HEK293 (cell line): ENCODE measurements at regions not wholly inside any gene's neighbourhood (a gene's known extent, or its start where the extent isn't known, plus 50 kb on each side); places are given as distances from the start of the nearest gene placed in this dataset.

Experiments used
- CTCF ChIA-PET: fragments of 350-600 bp; formaldehyde crosslinking; extraction: SDS; loops from one replicate; lab custom pipeline; 2021; ENCODE audit warnings: antibody characterized with exemption; lab: Yijun Ruan, JAX
- POLR2A ChIA-PET: fragments of 300-600 bp; formaldehyde crosslinking; extraction: SDS; loops from one replicate; lab custom pipeline; 2020; ENCODE audit warnings: antibody characterized with exemption, inconsistent platforms; lab: Yijun Ruan, JAX
- H3K27ac ChIP-seq: fragments of 200-500 bp; sonication (Bioruptor generic); 2 replicates; pipeline ENCODE4 v1.5.1; 2014; ENCODE audit warnings: low read depth, low read length, control low read depth, inconsistent platforms; ENCODE audit errors: extremely low read depth
- H3K36me3 ChIP-seq, 2 experiments: fragments of 200-500 bp in 1 of 2; sonication (Bioruptor generic) in 1 of 2; 1 replicate in 1 of 2; 2 replicates in 1 of 2; pipeline ENCODE4 v1.5.1; 2014 to 2017; ENCODE audit warnings: inconsistent platforms in 2 of 2, low read length in 2 of 2; ENCODE audit not compliant: control insufficient read depth in 2 of 2, insufficient read depth in 1 of 2
- H3K4me1 ChIP-seq: fragments of 200-500 bp; sonication (Bioruptor generic); 2 replicates; pipeline ENCODE4 v1.5.1; 2014; ENCODE audit warnings: mild to moderate bottlenecking, low read length, inconsistent platforms; ENCODE audit not compliant: control insufficient read depth, insufficient read depth
- H3K4me3 ChIP-seq: 2 replicates; pipeline ENCODE4 v1.5.1; 2011; ENCODE audit warnings: low read depth, mild to moderate bottlenecking, control low read depth, low read length, moderate library complexity
- H3K9me3 ChIP-seq: fragments of 200-500 bp; sonication (Bioruptor generic); 2 replicates; pipeline ENCODE4 v1.5.1; 2014; ENCODE audit warnings: low read depth, low read length, inconsistent platforms; ENCODE audit not compliant: control insufficient read depth, insufficient read depth
- KLF10 ChIP-seq: fragments of 450-650 bp; IDR thresholded peaks from 2 replicates; pipeline ENCODE4 v1.5.1; 2018; ENCODE audit warnings: missing biosample characterization, mild to moderate bottlenecking, missing genetic modification characterization
- KLF16 ChIP-seq: fragments of 450-650 bp; formaldehyde crosslinking; IDR thresholded peaks from 2 replicates; pipeline ENCODE4 v1.5.1; 2017; ENCODE audit warnings: missing biosample characterization, missing genetic modification characterization
- OVOL3 ChIP-seq: fragments of 450-650 bp; formaldehyde crosslinking; IDR thresholded peaks from 2 replicates; pipeline ENCODE4 v1.5.1; 2016; ENCODE audit warnings: missing biosample characterization, missing genetic modification characterization
- SCRT1 ChIP-seq: fragments of 450-650 bp; formaldehyde crosslinking; IDR thresholded peaks from 2 replicates; pipeline ENCODE4 v1.5.1; 2016; ENCODE audit warnings: missing biosample characterization, missing genetic modification characterization, borderline replicate concordance
- TCF7L2 ChIP-seq: IDR thresholded peaks from 2 replicates; pipeline ENCODE4 v1.6.1; 2011; ENCODE audit warnings: low read depth, mild to moderate bottlenecking, inconsistent platforms, low read length, moderate library complexity, borderline replicate concordance
- TRIM28 ChIP-seq: IDR thresholded peaks from 2 replicates; pipeline ENCODE4 v1.6.1; 2011; ENCODE audit warnings: low read length, control low read depth, borderline replicate concordance
- YY2 ChIP-seq: fragments of 450-650 bp; formaldehyde crosslinking; IDR thresholded peaks from 2 replicates; pipeline ENCODE4 v1.5.1; 2016; ENCODE audit warnings: missing biosample characterization, missing genetic modification characterization
- ZBTB49 ChIP-seq: fragments of 450-650 bp; formaldehyde crosslinking; IDR thresholded peaks from 2 replicates; pipeline ENCODE4 v1.5.1; 2016; ENCODE audit warnings: missing biosample characterization, missing genetic modification characterization, low read depth
- ZBTB8A ChIP-seq: fragments of 450-650 bp; formaldehyde crosslinking; IDR thresholded peaks from 2 replicates; pipeline ENCODE4 v1.5.1; 2016; ENCODE audit warnings: missing biosample characterization, missing genetic modification characterization
- ZEB2 ChIP-seq: fragments of 450-650 bp; formaldehyde crosslinking; IDR thresholded peaks from 2 replicates; pipeline ENCODE4 v1.5.1; 2016; ENCODE audit warnings: missing biosample characterization, missing genetic modification characterization
- ZFHX2 ChIP-seq: fragments of 450-650 bp; formaldehyde crosslinking; conservative IDR thresholded peaks from 2 replicates; pipeline ENCODE4 v1.5.1; 2016; ENCODE audit warnings: missing biosample characterization, missing genetic modification characterization
- ZNF133 ChIP-seq: fragments of 450-650 bp; formaldehyde crosslinking; IDR thresholded peaks from 2 replicates; pipeline ENCODE4 v1.5.1; 2016; ENCODE audit warnings: missing biosample characterization, missing genetic modification characterization
- ZNF214 ChIP-seq: fragments of 450-650 bp; formaldehyde crosslinking; IDR thresholded peaks from 2 replicates; pipeline ENCODE4 v1.5.1; 2017; ENCODE audit warnings: missing biosample characterization, mild to moderate bottlenecking, missing genetic modification characterization, borderline replicate concordance
- ZNF366 ChIP-seq: fragments of 450-650 bp; formaldehyde crosslinking; conservative IDR thresholded peaks from 2 replicates; pipeline ENCODE4 v1.5.1; 2016; ENCODE audit warnings: missing biosample characterization, missing genetic modification characterization
- ZNF501 ChIP-seq: fragments of 450-650 bp; formaldehyde crosslinking; IDR thresholded peaks from 2 replicates; pipeline ENCODE4 v1.5.1; 2016; ENCODE audit warnings: missing biosample characterization, missing genetic modification characterization
- ZNF548 ChIP-seq: fragments of 450-650 bp; formaldehyde crosslinking; IDR thresholded peaks from 2 replicates; pipeline ENCODE4 v1.5.1; 2016; ENCODE audit warnings: missing biosample characterization, missing genetic modification characterization
- ZNF621 ChIP-seq: fragments of 450-650 bp; formaldehyde crosslinking; IDR thresholded peaks from 2 replicates; pipeline ENCODE4 v1.5.1; 2017; ENCODE audit warnings: missing biosample characterization, missing genetic modification characterization
- ZNF768 ChIP-seq: fragments of 450-650 bp; formaldehyde crosslinking; IDR thresholded peaks from 2 replicates; pipeline ENCODE4 v1.5.1; 2018; ENCODE audit warnings: missing biosample characterization, mild to moderate bottlenecking, missing genetic modification characterization
- ZNF830 ChIP-seq: fragments of 450-650 bp; IDR thresholded peaks from 2 replicates; pipeline ENCODE4 v1.5.0; 2018; ENCODE audit warnings: missing biosample characterization, missing genetic modification characterization, low read depth, mild to moderate bottlenecking, moderate library complexity
- ZXDB ChIP-seq: fragments of 450-650 bp; formaldehyde crosslinking; IDR thresholded peaks from 2 replicates; pipeline ENCODE4 v1.5.1; 2016; ENCODE audit warnings: missing biosample characterization, missing genetic modification characterization
- TF ChIP-seq, protein P1 (sequence below): fragments of 450-650 bp; formaldehyde crosslinking; IDR thresholded peaks from 2 replicates; pipeline ENCODE4 v1.5.1; 2017; ENCODE audit warnings: missing biosample characterization, missing genetic modification characterization
- TF ChIP-seq, protein P2 (sequence below): fragments of 450-650 bp; formaldehyde crosslinking; IDR thresholded peaks from 2 replicates; pipeline ENCODE4 v1.5.1; 2016; ENCODE audit warnings: missing biosample characterization, missing genetic modification characterization
- TF ChIP-seq, protein P3 (sequence below): fragments of 450-650 bp; formaldehyde crosslinking; IDR thresholded peaks from 2 replicates; pipeline ENCODE4 v1.5.1; 2017; ENCODE audit warnings: missing biosample characterization, missing genetic modification characterization
- TF ChIP-seq, protein P4 (sequence below): fragments of 450-650 bp; formaldehyde crosslinking; IDR thresholded peaks from 2 replicates; pipeline ENCODE4 v1.5.1; 2016; ENCODE audit warnings: missing biosample characterization, missing genetic modification characterization

DNA sequence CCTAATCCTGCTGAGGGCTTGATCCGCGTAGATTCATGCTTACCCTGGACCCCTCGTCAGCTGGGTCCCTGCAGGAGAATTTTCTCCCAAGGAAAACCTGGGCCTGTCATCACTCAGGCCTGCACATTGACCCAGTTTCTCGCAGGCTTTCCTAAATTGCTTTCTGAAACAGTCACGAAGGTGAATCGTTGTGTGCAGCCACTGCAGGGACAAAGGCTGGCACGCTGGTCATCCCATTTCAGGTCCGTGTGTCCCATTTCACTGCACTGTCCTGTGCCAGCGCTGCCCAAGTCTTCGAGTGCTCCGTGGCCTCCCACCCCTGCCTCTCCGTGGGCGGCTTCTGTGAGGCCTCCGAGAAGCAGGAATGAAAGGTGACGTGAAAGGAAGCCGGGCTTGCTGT is 62.8 kb upstream of the YWHAQ start:
- no peaks in the 10 kb centered on the region for H3K36me3 ChIP-seq
- TF ChIP-seq ZNF768 (tag by site-specific recombination) (no peak), TRIM28 (no peak), ZNF501 (tag by site-specific recombination) (no peak)
- TF ChIP-seq, protein P1, sequence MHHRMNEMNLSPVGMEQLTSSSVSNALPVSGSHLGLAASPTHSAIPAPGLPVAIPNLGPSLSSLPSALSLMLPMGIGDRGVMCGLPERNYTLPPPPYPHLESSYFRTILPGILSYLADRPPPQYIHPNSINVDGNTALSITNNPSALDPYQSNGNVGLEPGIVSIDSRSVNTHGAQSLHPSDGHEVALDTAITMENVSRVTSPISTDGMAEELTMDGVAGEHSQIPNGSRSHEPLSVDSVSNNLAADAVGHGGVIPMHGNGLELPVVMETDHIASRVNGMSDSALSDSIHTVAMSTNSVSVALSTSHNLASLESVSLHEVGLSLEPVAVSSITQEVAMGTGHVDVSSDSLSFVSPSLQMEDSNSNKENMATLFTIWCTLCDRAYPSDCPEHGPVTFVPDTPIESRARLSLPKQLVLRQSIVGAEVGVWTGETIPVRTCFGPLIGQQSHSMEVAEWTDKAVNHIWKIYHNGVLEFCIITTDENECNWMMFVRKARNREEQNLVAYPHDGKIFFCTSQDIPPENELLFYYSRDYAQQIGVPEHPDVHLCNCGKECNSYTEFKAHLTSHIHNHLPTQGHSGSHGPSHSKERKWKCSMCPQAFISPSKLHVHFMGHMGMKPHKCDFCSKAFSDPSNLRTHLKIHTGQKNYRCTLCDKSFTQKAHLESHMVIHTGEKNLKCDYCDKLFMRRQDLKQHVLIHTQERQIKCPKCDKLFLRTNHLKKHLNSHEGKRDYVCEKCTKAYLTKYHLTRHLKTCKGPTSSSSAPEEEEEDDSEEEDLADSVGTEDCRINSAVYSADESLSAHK (tag by site-specific recombination), result no peak
- ChIA-PET POLR2A (no interaction called here), CTCF (no interaction called here)
- no peaks in the 10 kb centered on the region for H3K4me1 ChIP-seq
- no peak overlapping the region for H3K27ac ChIP-seq
- no peaks in the 10 kb centered on the region for H3K9me3 ChIP-seq
- H3K4me3 ChIP-seq, result no peak overlapping the region

GRCh38 chr2:9694661-9695234 is 64.0 kb upstream of the YWHAQ start:
- no peaks in the 10 kb centered on the region for H3K4me1 ChIP-seq
- CTCF ChIA-PET, result no interaction called here
- no peak overlapping the region for H3K27ac ChIP-seq
- no peak overlapping the region for H3K4me3 ChIP-seq
- POLR2A ChIA-PET, result no interaction called here
- H3K9me3 ChIP-seq, result no peaks in the 10 kb centered on the region
- TF ChIP-seq, protein P2, sequence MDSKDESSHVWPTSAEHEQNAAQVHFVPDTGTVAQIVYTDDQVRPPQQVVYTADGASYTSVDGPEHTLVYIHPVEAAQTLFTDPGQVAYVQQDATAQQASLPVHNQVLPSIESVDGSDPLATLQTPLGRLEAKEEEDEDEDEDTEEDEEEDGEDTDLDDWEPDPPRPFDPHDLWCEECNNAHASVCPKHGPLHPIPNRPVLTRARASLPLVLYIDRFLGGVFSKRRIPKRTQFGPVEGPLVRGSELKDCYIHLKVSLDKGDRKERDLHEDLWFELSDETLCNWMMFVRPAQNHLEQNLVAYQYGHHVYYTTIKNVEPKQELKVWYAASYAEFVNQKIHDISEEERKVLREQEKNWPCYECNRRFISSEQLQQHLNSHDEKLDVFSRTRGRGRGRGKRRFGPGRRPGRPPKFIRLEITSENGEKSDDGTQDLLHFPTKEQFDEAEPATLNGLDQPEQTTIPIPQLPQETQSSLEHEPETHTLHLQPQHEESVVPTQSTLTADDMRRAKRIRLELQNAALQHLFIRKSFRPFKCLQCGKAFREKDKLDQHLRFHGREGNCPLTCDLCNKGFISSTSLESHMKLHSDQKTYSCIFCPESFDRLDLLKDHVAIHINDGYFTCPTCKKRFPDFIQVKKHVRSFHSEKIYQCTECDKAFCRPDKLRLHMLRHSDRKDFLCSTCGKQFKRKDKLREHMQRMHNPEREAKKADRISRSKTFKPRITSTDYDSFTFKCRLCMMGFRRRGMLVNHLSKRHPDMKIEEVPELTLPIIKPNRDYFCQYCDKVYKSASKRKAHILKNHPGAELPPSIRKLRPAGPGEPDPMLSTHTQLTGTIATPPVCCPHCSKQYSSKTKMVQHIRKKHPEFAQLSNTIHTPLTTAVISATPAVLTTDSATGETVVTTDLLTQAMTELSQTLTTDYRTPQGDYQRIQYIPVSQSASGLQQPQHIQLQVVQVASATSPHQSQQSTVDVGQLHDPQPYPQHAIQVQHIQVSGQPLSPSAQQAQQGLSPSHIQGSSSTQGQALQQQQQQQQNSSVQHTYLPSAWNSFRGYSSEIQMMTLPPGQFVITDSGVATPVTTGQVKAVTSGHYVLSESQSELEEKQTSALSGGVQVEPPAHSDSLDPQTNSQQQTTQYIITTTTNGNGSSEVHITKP (tag by site-specific recombination), result no peak
- TF ChIP-seq ZNF621 (tag by site-specific recombination) (no peak), ZBTB49 (tag by site-specific recombination) (no peak), YY2 (tag by site-specific recombination) (no peak), ZNF830 (tag by site-specific recombination) (no peak), SCRT1 (tag by site-specific recombination) (no peak), KLF16 (tag by site-specific recombination) (no peak), ZFHX2 (tag by site-specific recombination) (no peak), ZXDB (tag by site-specific recombination) (no peak), KLF10 (tag by site-specific recombination) (no peak), ZBTB8A (no peak), ZNF214 (no peak), OVOL3 (tag by site-specific recombination) (no peak), ZEB2 (tag by site-specific recombination) (no peak), ZNF366 (tag by site-specific recombination) (no peak), ZNF548 (tag by site-specific recombination) (no peak), TCF7L2 (no peak), ZNF133 (tag by site-specific recombination) (no peak)
- TF ChIP-seq, protein P3, sequence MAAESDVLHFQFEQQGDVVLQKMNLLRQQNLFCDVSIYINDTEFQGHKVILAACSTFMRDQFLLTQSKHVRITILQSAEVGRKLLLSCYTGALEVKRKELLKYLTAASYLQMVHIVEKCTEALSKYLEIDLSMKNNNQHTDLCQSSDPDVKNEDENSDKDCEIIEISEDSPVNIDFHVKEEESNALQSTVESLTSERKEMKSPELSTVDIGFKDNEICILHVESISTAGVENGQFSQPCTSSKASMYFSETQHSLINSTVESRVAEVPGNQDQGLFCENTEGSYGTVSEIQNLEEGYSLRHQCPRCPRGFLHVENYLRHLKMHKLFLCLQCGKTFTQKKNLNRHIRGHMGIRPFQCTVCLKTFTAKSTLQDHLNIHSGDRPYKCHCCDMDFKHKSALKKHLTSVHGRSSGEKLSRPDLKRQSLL (tag by site-specific recombination), result no peak
- TF ChIP-seq, protein P4, sequence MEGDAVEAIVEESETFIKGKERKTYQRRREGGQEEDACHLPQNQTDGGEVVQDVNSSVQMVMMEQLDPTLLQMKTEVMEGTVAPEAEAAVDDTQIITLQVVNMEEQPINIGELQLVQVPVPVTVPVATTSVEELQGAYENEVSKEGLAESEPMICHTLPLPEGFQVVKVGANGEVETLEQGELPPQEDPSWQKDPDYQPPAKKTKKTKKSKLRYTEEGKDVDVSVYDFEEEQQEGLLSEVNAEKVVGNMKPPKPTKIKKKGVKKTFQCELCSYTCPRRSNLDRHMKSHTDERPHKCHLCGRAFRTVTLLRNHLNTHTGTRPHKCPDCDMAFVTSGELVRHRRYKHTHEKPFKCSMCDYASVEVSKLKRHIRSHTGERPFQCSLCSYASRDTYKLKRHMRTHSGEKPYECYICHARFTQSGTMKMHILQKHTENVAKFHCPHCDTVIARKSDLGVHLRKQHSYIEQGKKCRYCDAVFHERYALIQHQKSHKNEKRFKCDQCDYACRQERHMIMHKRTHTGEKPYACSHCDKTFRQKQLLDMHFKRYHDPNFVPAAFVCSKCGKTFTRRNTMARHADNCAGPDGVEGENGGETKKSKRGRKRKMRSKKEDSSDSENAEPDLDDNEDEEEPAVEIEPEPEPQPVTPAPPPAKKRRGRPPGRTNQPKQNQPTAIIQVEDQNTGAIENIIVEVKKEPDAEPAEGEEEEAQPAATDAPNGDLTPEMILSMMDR (tag by site-specific recombination), result no peak
- TF ChIP-seq, all 188 proteins: peak for 0
- H3K36me3 ChIP-seq, result no peaks in the 10 kb centered on the region
